IMR-90 (cell line): ENCODE measurements at regions not wholly inside any gene's neighbourhood (a gene's known extent, or its start where the extent isn't known, plus 50 kb on each side); places are given as distances from the start of the nearest gene placed in this dataset.

Experiments
- ATAC-seq: fragments of 200-7000 bp; cut with Tn5 transposase; 2 replicates; pipeline ENCODE4 v1.9.1; 2020; ENCODE audit warnings: low read depth, mild to moderate bottlenecking, moderate library complexity
- BruUV-seq: library from RNA; stranded (reverse); fragments of 400-500 nt; replicated peaks from 2 replicates; lab custom pipeline; 2021; lab: Mats Ljungman, UMichigan
- CTCF ChIA-PET: fragments of 300-600 bp; formaldehyde crosslinking; extraction: SDS; loops from one replicate; lab custom pipeline; 2021; ENCODE audit warnings: antibody characterized with exemption; lab: Yijun Ruan, JAX
- POLR2A ChIA-PET: fragments of 300-600 bp; sonication (Branson Sonifier 250); formaldehyde crosslinking; loops from one replicate; lab custom pipeline; 2022; ENCODE audit warnings: antibody characterized with exemption; ENCODE audit not compliant: unreplicated experiment; lab: Charles Lee
- DNase-seq: peaks from one replicate; pipeline ENCODE4 v3.0.0; 2013
- H2AFZ ChIP-seq: replicated peaks from 2 replicates; pipeline ENCODE3; 2013; ENCODE audit warnings: low read length, mild to moderate bottlenecking; ENCODE audit not compliant: poor library complexity
- H2AK5ac ChIP-seq: 2 replicates; pipeline ENCODE4 v1.6.1; 2013; ENCODE audit warnings: low read depth, low read length, inconsistent platforms
- H2AK9ac ChIP-seq: replicated peaks from 2 replicates; pipeline ENCODE3; 2013; ENCODE audit warnings: mild to moderate bottlenecking, low read depth, low read length, moderate library complexity; ENCODE audit not compliant: poor library complexity
- H2BK120ac ChIP-seq: 2 replicates; pipeline ENCODE4 v1.6.1; 2013; ENCODE audit warnings: low read depth, low read length, inconsistent platforms
- H2BK15ac ChIP-seq: 3 replicates; pipeline ENCODE4 v1.6.1; 2013; ENCODE audit warnings: low read depth, low read length, inconsistent platforms
- H2BK20ac ChIP-seq: 2 replicates; pipeline ENCODE4 v1.6.1; 2013; ENCODE audit warnings: low read depth, mild to moderate bottlenecking, inconsistent platforms, low read length, moderate library complexity
- H2BK5ac ChIP-seq: 2 replicates; pipeline ENCODE4 v1.6.1; 2013; ENCODE audit warnings: mild to moderate bottlenecking, low read depth, low read length, inconsistent platforms; ENCODE audit not compliant: poor library complexity, severe bottlenecking
- H3K14ac ChIP-seq: replicated peaks from 2 replicates; pipeline ENCODE4 v1.6.1; 2013; ENCODE audit warnings: low read depth, low read length, inconsistent platforms
- H3K18ac ChIP-seq: 2 replicates; pipeline ENCODE4 v1.6.1; 2013; ENCODE audit warnings: low read depth, low read length, control low read depth
- H3K23ac ChIP-seq: 2 replicates; pipeline ENCODE4 v1.6.1; 2013; ENCODE audit warnings: low read depth, low read length, inconsistent platforms
- H3K27ac ChIP-seq: 2 replicates; pipeline ENCODE4 v1.5.1; 2013; ENCODE audit warnings: mild to moderate bottlenecking, control low read depth, low read length; ENCODE audit not compliant: insufficient read depth
- H3K27me3 ChIP-seq: 2 replicates; pipeline ENCODE4 v1.6.1; 2013; ENCODE audit warnings: low read length; ENCODE audit not compliant: control insufficient read depth, insufficient read depth
- H3K36me3 ChIP-seq: 2 replicates; pipeline ENCODE4 v1.6.1; 2013; ENCODE audit warnings: low read length, mixed read lengths; ENCODE audit not compliant: control insufficient read depth, insufficient read depth
- H3K4ac ChIP-seq: 2 replicates; pipeline ENCODE4 v1.6.1; 2013; ENCODE audit warnings: low read depth, low read length, inconsistent platforms
- H3K4me1 ChIP-seq: 2 replicates; pipeline ENCODE4 v1.6.1; 2013; ENCODE audit warnings: low read length, mixed read lengths; ENCODE audit not compliant: control insufficient read depth, insufficient read depth
- H3K4me2 ChIP-seq: 2 replicates; pipeline ENCODE4 v1.6.1; 2013; ENCODE audit warnings: low read depth, mild to moderate bottlenecking, control low read depth, low read length, moderate library complexity
- H3K4me3 ChIP-seq: 2 replicates; pipeline ENCODE4 v1.5.1; 2013; ENCODE audit warnings: low read depth, mild to moderate bottlenecking, control low read depth, low read length, moderate library complexity; ENCODE audit not compliant: insufficient read depth
- H3K56ac ChIP-seq: 2 replicates; pipeline ENCODE4 v1.6.1; 2013; ENCODE audit warnings: low read length, inconsistent platforms; ENCODE audit not compliant: insufficient read depth; ENCODE audit errors: extremely low read depth
- H3K79me1 ChIP-seq, 2 experiments: 2 replicates each; pipeline ENCODE4 v1.6.1; 2013; ENCODE audit warnings: low read length in 2 of 2, inconsistent platforms in 1 of 2, low read depth in 1 of 2
- H3K9ac ChIP-seq: 2 replicates; pipeline ENCODE4 v1.6.1; 2013; ENCODE audit warnings: low read depth, low read length, control low read depth
- H3K9me1 ChIP-seq: 2 replicates; pipeline ENCODE4 v1.6.1; 2013; ENCODE audit warnings: low read length, inconsistent platforms; ENCODE audit not compliant: insufficient read depth
- H3K9me3 ChIP-seq: 2 replicates; pipeline ENCODE4 v1.6.1; 2013; ENCODE audit warnings: low read length; ENCODE audit not compliant: control insufficient read depth, insufficient read depth
- H4K20me1 ChIP-seq: 2 replicates; pipeline ENCODE4 v1.6.1; 2013; ENCODE audit warnings: low read length, inconsistent platforms; ENCODE audit not compliant: insufficient read depth
- H4K5ac ChIP-seq: 2 replicates; pipeline ENCODE4 v1.6.1; 2013; ENCODE audit warnings: mild to moderate bottlenecking, low read depth, low read length, control low read depth
- H4K8ac ChIP-seq, 2 experiments: 2 replicates each; pipeline ENCODE4 v1.6.1; 2013; ENCODE audit warnings: low read depth in 2 of 2, low read length in 2 of 2, control low read depth in 1 of 2, inconsistent platforms in 1 of 2
- H4K91ac ChIP-seq: 2 replicates; pipeline ENCODE4 v1.6.1; 2013; ENCODE audit warnings: low read depth, low read length, inconsistent platforms; ENCODE audit not compliant: insufficient read depth
- MAFK ChIP-seq: IDR thresholded peaks from 2 replicates; pipeline ENCODE4 v1.6.1; 2012; ENCODE audit warnings: low read depth, low read length, improper control_type of control experiment
- WGBS, 2 experiments: methylation state at CpG; one replicate each; pipeline versions ENCODE4 v1.1.5 to v1.1.7; 2013; ENCODE audit warnings: missing lambda C conversion rate in 2 of 2; ENCODE audit not compliant: insufficient read length in 1 of 2; ENCODE audit errors: extremely low coverage in 2 of 2; 5-methylcytosine and 5-hydroxymethylcytosine counted together
- dilution Hi-C: fragments of 300-500 bp; cut with HindIII; formaldehyde crosslinking; loops from one replicate; pipeline ENCODE4 v1.14.3; 2018; ENCODE audit warnings: low sequenced_read_pairs; ENCODE audit not compliant: unreplicated experiment
- in situ Hi-C: fragments of 300-500 bp; cut with MboI; formaldehyde crosslinking; loops from 3 replicates; pipeline ENCODE4 v1.14.3; 2019; ENCODE audit warnings: low sequenced_read_pairs, inconsistent platforms, mixed read lengths
- intact Hi-C: fragments of 100-400 bp; cut with micrococcal nuclease; formaldehyde crosslinking; loops from 2 replicates; pipeline ENCODE4 v1.10.0; 2022

- Histone ChIP-seq H3K23ac (no peak overlapping the region), H2BK15ac (no peak overlapping the region), H3K4me2 (peak overlapping the region; percentile 88), H3K36me3 (no peaks in the 10 kb centered on the region), H3K4ac (no peak overlapping the region), H3K4me3 (no peak overlapping the region), H3K27ac (no peak overlapping the region), H3K9me3 (no peaks in the 10 kb centered on the region), H2AK9ac (no peak overlapping the region), H3K56ac (no peak overlapping the region), H4K5ac (no peak overlapping the region), H3K27me3 (no peaks in the 10 kb centered on the region), H2BK20ac (no peak overlapping the region), H2AFZ (no peak overlapping the region), H4K20me1 (no peaks in the 10 kb centered on the region), H3K9me1 (no peaks in the 10 kb centered on the region), H3K14ac (no peak overlapping the region), H4K8ac (no peak overlapping the region), H3K79me1 (no peaks in the 10 kb centered on the region), H3K4me1 (no peaks in the 10 kb centered on the region), H2BK120ac (no peak overlapping the region), H4K91ac (no peak overlapping the region), H2BK5ac (no peak overlapping the region), H3K18ac (no peak overlapping the region), H2AK5ac (no peak overlapping the region), H3K9ac (no peak overlapping the region)
- BruUV-seq, result no TSS peak
- in situ Hi-C loops, result no loop called here
- ATAC-seq (peak; percentile 35), DNase-seq (peak; percentile 45)
- POLR2A ChIA-PET, result interaction anchor here (0.6 kb wide), 1 partner anchor 8 kb away, joined by 4 read pairs; no protein-coding TSS in a partner anchor
- WGBS, 2 experiments, result 0% methylated on average over 1 of the region's 7 CpGs; no CpG with 5 or more reads in 1 of the 2 experiments
- intact Hi-C loops, result loop anchor here (5.0 kb wide), 3 partner anchors 653 to 1182 kb away; no protein-coding TSS in a partner anchor
- CTCF ChIA-PET, result interaction anchor here (1.4 to 2.0 kb wide), 2 partner anchors 12 to 1043 kb away, joined by 4 to 6 read pairs; no protein-coding TSS in a partner anchor
- no peak; the same call in 1 of the 2 replicates for TF ChIP-seq MAFK
- dilution Hi-C loops, result no loop called here
These were observed 1295.1 kb downstream of the EPHA7 start for GRCh38 chr6:92124200-92124651.
